Activated CD8-positive, alpha-beta memory T cell treated with anti-CD3 and anti-CD28 coated beads, Interleukin-2, amount 10 ng/mL, durations not matched to agents 7 days and 5 days (primary cell): ENCODE measurements at regions not wholly inside any gene's neighbourhood (a gene's known extent, or its start where the extent isn't known, plus 50 kb on each side); places are given as distances from the start of the nearest gene placed in this dataset.
"Not testable (repeated sequence)": the region's sequence is repeated elsewhere in the genome, so short reads cannot be mapped to it uniquely, and the experiment has no call there.

ENCODE experiments used
- ATAC-seq: fragments of 150-1000 bp; cut with Tn5 transposase; one replicate; pipeline ENCODE4 v1.10.0; 2021; ENCODE audit warnings: moderate library complexity
- CTCF ChIA-PET: fragments of 350-600 bp; sonication (Branson Sonifier 250); formaldehyde crosslinking; loops from one replicate; lab custom pipeline; 2021; ENCODE audit warnings: antibody characterized with exemption; lab: Charles Lee
- DNase-seq: peaks from one replicate; pipeline ENCODE4 v3.0.0-alpha.2; 2020
- H3K27ac Mint-ChIP-seq: one replicate; pipeline ENCODE4 v1.8.0; 2021; ENCODE audit warnings: mild to moderate bottlenecking, mixed read lengths
- H3K27me3 Mint-ChIP-seq: one replicate; pipeline ENCODE4 v1.8.0; 2021; ENCODE audit warnings: mixed read lengths
- H3K36me3 Mint-ChIP-seq: one replicate; pipeline ENCODE4 v1.8.0; 2021; ENCODE audit warnings: mild to moderate bottlenecking, mixed read lengths
- H3K4me1 Mint-ChIP-seq: one replicate; pipeline ENCODE4 v1.8.0; 2021; ENCODE audit warnings: mixed read lengths
- H3K4me3 Mint-ChIP-seq: one replicate; pipeline ENCODE4 v1.8.0; 2021; ENCODE audit warnings: mild to moderate bottlenecking, moderate library complexity, mixed read lengths
- H3K9me3 Mint-ChIP-seq: one replicate; pipeline ENCODE4 v1.8.0; 2022; ENCODE audit warnings: low read depth, mixed read lengths

GRCh38 chr5:96220610-96221390, 212.2 kb downstream of the PCSK1 start:
- DNase-seq, result peak; percentile 42
- Mint-ChIP-seq H3K4me1 (peaks cover 14% of the 10 kb centered on the region), H3K27ac (peak overlapping the region; percentile 76), H3K27me3 (no peaks in the 10 kb centered on the region), H3K4me3 (no peak overlapping the region), H3K9me3 (no peaks in the 10 kb centered on the region), H3K36me3 (peaks cover 9% of the 10 kb centered on the region)
- ATAC-seq, result peak; percentile 72
- CTCF ChIA-PET, result no interaction called here

- Mint-ChIP-seq H3K27ac (peak overlapping the region; percentile 41), H3K4me1 (peaks cover 14% of the 10 kb centered on the region), H3K4me3 (no peak overlapping the region), H3K9me3 (no peaks in the 10 kb centered on the region), H3K27me3 (peaks cover 2% of the 10 kb centered on the region), H3K36me3 (peaks cover 9% of the 10 kb centered on the region)
- DNase-seq (no peak), ATAC-seq (no peak)
- CTCF ChIA-PET, result no interaction called here
Observed at GRCh38 chr5:96219580-96220281, 213.3 kb downstream of the PCSK1 start.

GRCh38 chr5:96218653-96219052, 214.4 kb downstream of the PCSK1 start:
- peaks cover 14% of the 10 kb centered on the region for H3K4me1 Mint-ChIP-seq
- CTCF ChIA-PET, result no interaction called here
- H3K36me3 Mint-ChIP-seq, result peaks cover 9% of the 10 kb centered on the region
- no peak for ATAC-seq
- no peak for DNase-seq
- H3K9me3 Mint-ChIP-seq, result no peaks in the 10 kb centered on the region
- peaks cover 6% of the 10 kb centered on the region for H3K27me3 Mint-ChIP-seq
- H3K4me3 Mint-ChIP-seq, result no peak overlapping the region
- no peak overlapping the region for H3K27ac Mint-ChIP-seq

GRCh38 chr5:96214442-96215197, 218.4 kb downstream of the PCSK1 start:
- H3K36me3 Mint-ChIP-seq, result peaks cover 3% of the 10 kb centered on the region
- H3K9me3 Mint-ChIP-seq, result no peaks in the 10 kb centered on the region
- no peak overlapping the region for H3K4me3 Mint-ChIP-seq
- H3K27me3 Mint-ChIP-seq, result peaks cover 19% of the 10 kb centered on the region
- DNase-seq (no peak), ATAC-seq (no peak)
- no peak overlapping the region for H3K27ac Mint-ChIP-seq
- CTCF ChIA-PET, result no interaction called here
- H3K4me1 Mint-ChIP-seq, result peaks cover 2% of the 10 kb centered on the region

- Mint-ChIP-seq H3K9me3 (peaks cover 13% of the 10 kb centered on the region), H3K36me3 (peaks cover 21% of the 10 kb centered on the region), H3K4me3 (no peak overlapping the region), H3K27ac (no peak overlapping the region), H3K4me1 (no peaks in the 10 kb centered on the region), H3K27me3 (peaks cover 22% of the 10 kb centered on the region)
- ATAC-seq, result no peak
- DNase-seq, result no peak
- CTCF ChIA-PET, result no interaction called here
Observed at GRCh38 chr5:96209829-96210228, 223.2 kb downstream of the PCSK1 start.

- Mint-ChIP-seq H3K27ac (no peak overlapping the region), H3K27me3 (peaks cover 15% of the 10 kb centered on the region)
Observed at GRCh38 chr5:96207420-96207819, 225.6 kb downstream of the PCSK1 start.

GRCh38 chr5:96203761-96204160, 229.3 kb downstream of the PCSK1 start:
- DNase-seq (no peak), ATAC-seq (no peak)
- Mint-ChIP-seq H3K27ac (no peak overlapping the region), H3K27me3 (peaks cover 2% of the 10 kb centered on the region), H3K4me1 (no peaks in the 10 kb centered on the region), H3K4me3 (no peak overlapping the region), H3K9me3 (peaks cover 10% of the 10 kb centered on the region), H3K36me3 (peaks cover 16% of the 10 kb centered on the region)
- CTCF ChIA-PET, result no interaction called here

More at GRCh38 chr5:96207420-96207819, 225.6 kb downstream of the PCSK1 start:
- ATAC-seq (no peak), DNase-seq (no peak)
- H3K4me3 Mint-ChIP-seq, result no peak overlapping the region
- peaks cover 13% of the 10 kb centered on the region for H3K9me3 Mint-ChIP-seq
- no peaks in the 10 kb centered on the region for H3K4me1 Mint-ChIP-seq
- peaks cover 20% of the 10 kb centered on the region for H3K36me3 Mint-ChIP-seq
- CTCF ChIA-PET, result no interaction called here

- ATAC-seq (no peak), DNase-seq (no peak)
- Mint-ChIP-seq H3K4me3 (no peak overlapping the region), H3K36me3 (peaks cover 1% of the 10 kb centered on the region), H3K27me3 (peaks cover 2% of the 10 kb centered on the region), H3K27ac (no peak overlapping the region), H3K4me1 (no peaks in the 10 kb centered on the region), H3K9me3 (peaks cover 1% of the 10 kb centered on the region)
- CTCF ChIA-PET, result no interaction called here
Observed at GRCh38 chr5:96201503-96201902, 231.5 kb downstream of the PCSK1 start.

GRCh38 chr5:96200641-96201040, 232.4 kb downstream of the PCSK1 start:
- Mint-ChIP-seq H3K9me3 (no peaks in the 10 kb centered on the region), H3K36me3 (peaks cover 1% of the 10 kb centered on the region), H3K27me3 (peaks cover 9% of the 10 kb centered on the region), H3K4me3 (no peak overlapping the region), H3K27ac (no peak overlapping the region), H3K4me1 (no peaks in the 10 kb centered on the region)
- CTCF ChIA-PET, result no interaction called here
- no peak for ATAC-seq
- DNase-seq, result no peak

- H3K4me1 Mint-ChIP-seq, result no peaks in the 10 kb centered on the region
- ATAC-seq, result no peak
- no peaks in the 10 kb centered on the region for H3K9me3 Mint-ChIP-seq
- no peak overlapping the region for H3K27ac Mint-ChIP-seq
- DNase-seq, result no peak
- no peak overlapping the region for H3K4me3 Mint-ChIP-seq
- CTCF ChIA-PET, result no interaction called here
- H3K36me3 Mint-ChIP-seq, result peaks cover 1% of the 10 kb centered on the region
- peaks cover 8% of the 10 kb centered on the region for H3K27me3 Mint-ChIP-seq
Observed at GRCh38 chr5:96199713-96200183, 233.3 kb downstream of the PCSK1 start.

- no peak overlapping the region for H3K4me3 Mint-ChIP-seq
- H3K9me3 Mint-ChIP-seq, result no peaks in the 10 kb centered on the region
- no peaks in the 10 kb centered on the region for H3K4me1 Mint-ChIP-seq
- ATAC-seq (no peak), DNase-seq (no peak)
- CTCF ChIA-PET, result no interaction called here
- peaks cover 1% of the 10 kb centered on the region for H3K36me3 Mint-ChIP-seq
- H3K27me3 Mint-ChIP-seq, result peaks cover 12% of the 10 kb centered on the region
- no peak overlapping the region for H3K27ac Mint-ChIP-seq
Observed at GRCh38 chr5:96198356-96199058, 234.5 kb downstream of the PCSK1 start.

- H3K27ac Mint-ChIP-seq, H3K9me3 Mint-ChIP-seq, H3K4me3 Mint-ChIP-seq, DNase-seq, ATAC-seq, CTCF ChIA-PET, H3K4me1 Mint-ChIP-seq, H3K36me3 Mint-ChIP-seq: not testable (repeated sequence)
- peaks cover 16% of the 10 kb centered on the region for H3K27me3 Mint-ChIP-seq
Observed at GRCh38 chr5:96197767-96198166, 235.3 kb downstream of the PCSK1 start.

GRCh38 chr5:96197347-96197746, 235.7 kb upstream of the ELL2 start:
- H3K36me3 Mint-ChIP-seq, result peaks cover 1% of the 10 kb centered on the region
- no peaks in the 10 kb centered on the region for H3K9me3 Mint-ChIP-seq
- peaks cover 16% of the 10 kb centered on the region for H3K27me3 Mint-ChIP-seq
- ATAC-seq, result no peak
- H3K4me3 Mint-ChIP-seq, result no peak overlapping the region
- H3K27ac Mint-ChIP-seq, result no peak overlapping the region
- CTCF ChIA-PET, result no interaction called here
- no peak for DNase-seq
- H3K4me1 Mint-ChIP-seq, result no peaks in the 10 kb centered on the region
